WERI-Rb-1 (cell line): ENCODE measurements at regions not wholly inside any gene's neighbourhood (a gene's known extent, or its start where the extent isn't known, plus 50 kb on each side); places are given as distances from the start of the nearest gene placed in this dataset.

Experiments
- DNase-seq: peaks from one replicate; pipeline ENCODE4 v3.0.0-alpha.2; 2020
- H3K27ac ChIP-seq: fragments of 250-450 bp; sonication (Bioruptor Pico); 2 replicates; pipeline ENCODE4 v1.5.1; 2020; ENCODE audit warnings: mild to moderate bottlenecking, moderate library complexity
- H3K27me3 ChIP-seq: fragments of 250-450 bp; sonication (Bioruptor Pico); 2 replicates; pipeline ENCODE4 v1.5.1; 2021; ENCODE audit warnings: mild to moderate bottlenecking, low read depth, moderate library complexity; ENCODE audit not compliant: insufficient read depth, severe bottlenecking
- H3K36me3 ChIP-seq: fragments of 250-450 bp; sonication (Bioruptor Pico); 2 replicates; pipeline ENCODE4 v1.5.1; 2020; ENCODE audit warnings: mild to moderate bottlenecking, moderate library complexity
- H3K4me3 ChIP-seq: 2 replicates; pipeline ENCODE4 v1.5.1; 2011; ENCODE audit warnings: low read depth, mild to moderate bottlenecking, control low read depth, low read length
- H3K9me3 ChIP-seq: fragments of 250-450 bp; sonication (Bioruptor Pico); 2 replicates; pipeline ENCODE4 v1.5.1; 2021; ENCODE audit warnings: mild to moderate bottlenecking, moderate library complexity; ENCODE audit not compliant: severe bottlenecking
- CTCF ChIP-seq: IDR thresholded peaks from 2 replicates; pipeline ENCODE4 v1.5.1; 2011; ENCODE audit warnings: low read depth, mild to moderate bottlenecking, control low read depth, inconsistent platforms, low read length

GRCh38 chr5:2166306-2166978 is 283.7 kb upstream of the IRX4 start:
- no peaks in the 10 kb centered on the region for H3K36me3 ChIP-seq
- no peak overlapping the region for H3K4me3 ChIP-seq
- DNase-seq: no peak
- no peak overlapping the region for H3K27ac ChIP-seq
- no peaks in the 10 kb centered on the region for H3K9me3 ChIP-seq
- peaks cover 98% of the 10 kb centered on the region for H3K27me3 ChIP-seq
- no peak for TF ChIP-seq CTCF

GRCh38 chr5:2165615-2166305 is 283.0 kb upstream of the IRX4 start:
- no peaks in the 10 kb centered on the region for H3K36me3 ChIP-seq

GRCh38 chr5:2165203-2165602 is 282.5 kb upstream of the IRX4 start:
- no peaks in the 10 kb centered on the region for H3K36me3 ChIP-seq
- no peak for DNase-seq
- H3K9me3 ChIP-seq: no peaks in the 10 kb centered on the region
- H3K27ac ChIP-seq: no peak overlapping the region
- H3K4me3 ChIP-seq: no peak overlapping the region
- TF ChIP-seq CTCF: no peak
- H3K27me3 ChIP-seq: peaks cover 85% of the 10 kb centered on the region

More at GRCh38 chr5:2165615-2166305, 283.0 kb upstream of the IRX4 start:
- DNase-seq: no peak
- no peak overlapping the region for H3K4me3 ChIP-seq
- H3K27ac ChIP-seq: no peak overlapping the region
- no peak for TF ChIP-seq CTCF
- peaks cover 91% of the 10 kb centered on the region for H3K27me3 ChIP-seq
- H3K9me3 ChIP-seq: no peaks in the 10 kb centered on the region

- H3K27ac ChIP-seq: no peak overlapping the region
- H3K36me3 ChIP-seq: no peaks in the 10 kb centered on the region
- no peak overlapping the region for H3K4me3 ChIP-seq
- no peak for DNase-seq
- no peak for TF ChIP-seq CTCF
- no peaks in the 10 kb centered on the region for H3K9me3 ChIP-seq
- peaks cover 84% of the 10 kb centered on the region for H3K27me3 ChIP-seq
Measured at GRCh38 chr5:2164586-2164985, 281.9 kb upstream of the IRX4 start.

- H3K36me3 ChIP-seq: no peaks in the 10 kb centered on the region
- no peak overlapping the region for H3K4me3 ChIP-seq
- TF ChIP-seq CTCF: no peak
- H3K27me3 ChIP-seq: peaks cover 84% of the 10 kb centered on the region
- no peak overlapping the region for H3K27ac ChIP-seq
- no peak for DNase-seq
- no peaks in the 10 kb centered on the region for H3K9me3 ChIP-seq
Measured at GRCh38 chr5:2163940-2164490, 281.3 kb upstream of the IRX4 start.
